ENCODE measurements at regions not wholly inside any gene's neighbourhood (a gene's known extent, or its start where the extent isn't known, plus 50 kb on each side); places are given as distances from the start of the nearest gene placed in this dataset.

DNA sequence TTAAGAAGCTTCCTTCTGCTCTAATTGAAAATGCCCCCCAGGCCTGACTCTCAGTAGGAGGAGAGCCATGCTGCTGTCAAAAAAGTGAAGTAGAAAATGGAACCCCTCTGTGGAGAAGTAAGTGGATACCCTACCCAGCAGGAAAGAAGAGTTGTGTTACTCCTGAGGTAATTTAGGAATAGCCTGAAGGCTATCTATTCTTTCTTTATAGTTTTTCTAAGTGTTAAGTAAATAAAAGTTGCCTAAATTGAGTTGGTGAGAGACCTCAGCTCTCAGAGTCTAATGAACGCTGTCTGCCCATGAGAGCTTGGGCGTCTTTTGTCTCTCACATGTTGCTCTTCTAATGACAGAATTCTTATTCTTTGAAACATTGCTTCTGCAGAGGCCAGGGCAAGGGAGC lies 116.2 kb downstream of the NSUN3 start:
- H3K4me3 ChIP-seq (ENCODE audit: low read depth in 1 of 2, low read length in 2 of 2): no peak overlapping the region

GRCh38 chr3:94183551-94183950 lies 120.7 kb downstream of the NSUN3 start:
- no peak overlapping the region for H3K27ac ChIP-seq (ENCODE audit: low read length)
- H3K4me3 ChIP-seq (ENCODE audit: low read depth in 1 of 2, low read length in 2 of 2): no peak overlapping the region
- H3K4me1 ChIP-seq (ENCODE audit: control insufficient read depth in 1 of 2, insufficient read depth in 2 of 2, low read length in 2 of 2): no peaks in the 10 kb centered on the region
- H3K27me3 ChIP-seq (ENCODE audit: low read depth, low read length): no peaks in the 10 kb centered on the region
- H3K36me3 ChIP-seq (ENCODE audit: control insufficient read depth in 1 of 2, insufficient read depth in 2 of 2, low read length in 2 of 2): no peaks in the 10 kb centered on the region
- H3K9me3 ChIP-seq (ENCODE audit: control insufficient read depth in 1 of 2, low read length in 2 of 2): no peaks in the 10 kb centered on the region

More for the DNA sequence above, 116.2 kb downstream of the NSUN3 start:
- no peaks in the 10 kb centered on the region for H3K27me3 ChIP-seq (ENCODE audit: low read depth, low read length)
- H3K9me3 ChIP-seq (ENCODE audit: control insufficient read depth in 1 of 2, low read length in 2 of 2): no peaks in the 10 kb centered on the region
- no peaks in the 10 kb centered on the region for H3K36me3 ChIP-seq (ENCODE audit: control insufficient read depth in 1 of 2, insufficient read depth in 2 of 2, low read length in 2 of 2)
- no peak overlapping the region for H3K27ac ChIP-seq (ENCODE audit: low read length)
- no peaks in the 10 kb centered on the region for H3K4me1 ChIP-seq (ENCODE audit: control insufficient read depth in 1 of 2, insufficient read depth in 2 of 2, low read length in 2 of 2)

DNA sequence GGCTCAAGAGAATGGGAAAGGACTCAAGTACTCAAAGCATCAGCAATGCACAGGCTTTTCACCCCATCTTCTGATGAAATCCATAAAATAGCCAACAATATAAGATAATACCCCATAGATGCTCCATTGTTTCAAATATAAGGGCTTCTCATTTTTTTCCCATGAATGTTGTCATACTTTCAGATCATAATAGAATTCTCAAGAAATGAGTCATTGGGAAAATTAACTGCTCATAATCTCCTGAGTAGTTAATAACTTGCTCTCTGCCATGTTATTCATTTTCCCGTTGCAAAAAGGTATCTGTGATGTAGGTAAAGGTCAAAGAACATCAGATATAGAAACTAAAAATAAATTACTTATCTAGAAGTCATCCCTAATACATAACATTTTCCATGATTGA lies 121.9 kb downstream of the NSUN3 start:
- H3K9me3 ChIP-seq (ENCODE audit: control insufficient read depth in 1 of 2, low read length in 2 of 2): no peaks in the 10 kb centered on the region
- H3K27ac ChIP-seq (ENCODE audit: low read length): no peak overlapping the region
- H3K27me3 ChIP-seq (ENCODE audit: low read depth, low read length): no peaks in the 10 kb centered on the region
- H3K36me3 ChIP-seq (ENCODE audit: control insufficient read depth in 1 of 2, insufficient read depth in 2 of 2, low read length in 2 of 2): no peaks in the 10 kb centered on the region
- H3K4me3 ChIP-seq (ENCODE audit: low read depth in 1 of 2, low read length in 2 of 2): no peak overlapping the region
- no peaks in the 10 kb centered on the region for H3K4me1 ChIP-seq (ENCODE audit: control insufficient read depth in 1 of 2, insufficient read depth in 2 of 2, low read length in 2 of 2)

- H3K27me3 ChIP-seq (ENCODE audit: low read depth, low read length): no peaks in the 10 kb centered on the region
- no peak overlapping the region for H3K27ac ChIP-seq (ENCODE audit: low read length)
- no peaks in the 10 kb centered on the region for H3K36me3 ChIP-seq (ENCODE audit: control insufficient read depth in 1 of 2, insufficient read depth in 2 of 2, low read length in 2 of 2)
- no peak overlapping the region for H3K4me3 ChIP-seq (ENCODE audit: low read depth in 1 of 2, low read length in 2 of 2)
- H3K4me1 ChIP-seq (ENCODE audit: control insufficient read depth in 1 of 2, insufficient read depth in 2 of 2, low read length in 2 of 2): no peaks in the 10 kb centered on the region
- no peaks in the 10 kb centered on the region for H3K9me3 ChIP-seq (ENCODE audit: control insufficient read depth in 1 of 2, low read length in 2 of 2)
These were observed 122.9 kb downstream of the NSUN3 start for GRCh38 chr3:94185753-94186152.

DNA sequence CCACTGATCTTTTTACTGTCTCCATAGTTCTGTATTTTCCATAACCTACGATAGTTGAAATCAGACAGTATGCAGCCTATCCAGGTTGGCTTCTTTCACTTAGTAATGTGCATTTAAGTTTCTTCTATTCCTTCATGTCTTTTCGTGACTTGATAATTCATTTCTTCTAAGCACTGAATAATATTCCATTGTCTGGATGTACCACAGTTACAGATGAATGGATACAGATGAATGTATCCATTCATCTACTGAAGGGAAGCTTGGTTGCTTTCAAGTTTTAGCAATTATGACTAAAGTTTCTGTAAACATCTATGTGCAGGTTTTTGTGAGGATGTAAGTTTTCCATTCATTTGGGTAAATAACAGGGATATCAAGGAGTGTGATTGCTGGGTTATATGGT lies 124.8 kb downstream of the NSUN3 start:
- no peaks in the 10 kb centered on the region for H3K4me1 ChIP-seq (ENCODE audit: control insufficient read depth in 1 of 2, insufficient read depth in 2 of 2, low read length in 2 of 2)
- no peak overlapping the region for H3K27ac ChIP-seq (ENCODE audit: low read length)
- H3K36me3 ChIP-seq (ENCODE audit: control insufficient read depth in 1 of 2, insufficient read depth in 2 of 2, low read length in 2 of 2): no peaks in the 10 kb centered on the region
- no peaks in the 10 kb centered on the region for H3K27me3 ChIP-seq (ENCODE audit: low read depth, low read length)
- H3K4me3 ChIP-seq (ENCODE audit: low read depth in 1 of 2, low read length in 2 of 2): no peak overlapping the region
- H3K9me3 ChIP-seq (ENCODE audit: control insufficient read depth in 1 of 2, low read length in 2 of 2): no peaks in the 10 kb centered on the region

DNA sequence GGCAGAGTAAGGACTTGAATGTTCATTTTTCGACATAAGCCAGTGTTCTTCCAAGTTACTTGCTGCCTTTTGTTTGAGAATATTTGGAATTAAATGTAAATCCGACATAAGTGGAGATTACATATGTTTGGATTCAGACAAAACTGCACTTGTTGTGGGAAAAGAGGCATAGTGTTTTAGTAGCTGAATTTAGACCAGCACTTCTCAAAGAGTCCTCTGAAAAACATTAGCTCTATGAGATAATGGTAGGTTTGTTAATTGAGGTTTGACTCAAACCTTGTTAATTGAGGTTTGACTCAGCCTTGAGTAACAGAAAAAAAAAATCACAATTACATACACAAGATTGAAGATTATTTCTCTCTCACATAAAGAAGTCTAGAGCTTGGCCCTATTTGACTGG lies 132.5 kb downstream of the NSUN3 start:
- H3K4me1 ChIP-seq (ENCODE audit: control insufficient read depth in 1 of 2, insufficient read depth in 2 of 2, low read length in 2 of 2): no peaks in the 10 kb centered on the region
- no peaks in the 10 kb centered on the region for H3K36me3 ChIP-seq (ENCODE audit: control insufficient read depth in 1 of 2, insufficient read depth in 2 of 2, low read length in 2 of 2)
- H3K27me3 ChIP-seq (ENCODE audit: low read depth, low read length): no peaks in the 10 kb centered on the region
- H3K4me3 ChIP-seq (ENCODE audit: low read depth in 1 of 2, low read length in 2 of 2): no peak overlapping the region
- H3K27ac ChIP-seq (ENCODE audit: low read length): no peak overlapping the region
- no peaks in the 10 kb centered on the region for H3K9me3 ChIP-seq (ENCODE audit: control insufficient read depth in 1 of 2, low read length in 2 of 2)

DNA sequence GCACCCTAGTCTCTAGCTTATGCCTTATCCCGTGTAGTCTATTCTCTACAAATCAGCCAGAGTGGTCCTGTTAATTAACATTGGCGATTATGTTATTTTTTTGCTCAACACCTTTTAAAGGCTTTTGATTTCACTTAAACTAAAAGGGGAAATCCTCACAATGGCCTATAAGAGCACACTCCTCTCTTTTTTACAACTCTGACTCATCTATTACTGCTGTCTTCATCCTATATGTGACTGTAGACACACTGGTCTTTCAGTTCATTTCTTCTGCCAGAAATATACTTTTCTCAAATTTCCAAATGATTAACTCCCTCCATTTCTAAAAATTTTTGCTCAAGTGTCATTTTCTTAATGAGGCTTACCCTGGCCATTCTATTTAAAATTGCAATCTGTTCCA lies 143.4 kb downstream of the NSUN3 start:
- H3K36me3 ChIP-seq (ENCODE audit: control insufficient read depth in 1 of 2, insufficient read depth in 2 of 2, low read length in 2 of 2): no peaks in the 10 kb centered on the region
- no peaks in the 10 kb centered on the region for H3K9me3 ChIP-seq (ENCODE audit: control insufficient read depth in 1 of 2, low read length in 2 of 2)
- no peak overlapping the region for H3K27ac ChIP-seq (ENCODE audit: low read length)

DNA sequence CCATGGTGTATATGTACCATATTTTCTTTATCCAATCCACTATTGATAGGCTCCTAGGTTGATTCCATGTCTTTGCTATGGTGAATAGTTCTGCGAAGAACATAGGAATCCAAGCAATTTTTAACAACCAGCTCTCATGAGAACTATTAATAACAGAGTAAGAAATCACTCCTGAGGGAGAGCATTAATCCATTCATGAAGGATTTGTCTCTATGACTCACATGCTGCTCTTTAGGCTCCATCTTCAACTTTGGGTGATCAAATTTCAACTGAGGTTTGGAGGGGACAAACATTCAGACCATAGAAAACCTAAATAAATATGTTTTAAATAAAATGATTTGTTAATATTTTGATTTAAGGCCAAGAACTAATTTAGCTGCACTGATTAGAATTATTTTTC lies 147.4 kb downstream of the NSUN3 start:
- H3K27ac ChIP-seq (ENCODE audit: low read length): no peak overlapping the region

More for the DNA sequence above, 143.4 kb downstream of the NSUN3 start:
- Histone ChIP-seq H3K4me1 (ENCODE audit: control insufficient read depth in 1 of 2, insufficient read depth in 2 of 2, low read length in 2 of 2) (no peaks in the 10 kb centered on the region), H3K4me3 (ENCODE audit: low read depth in 1 of 2, low read length in 2 of 2) (no peak overlapping the region), H3K27me3 (ENCODE audit: low read depth, low read length) (no peaks in the 10 kb centered on the region)

GRCh38 chr3:94217406-94217805 lies 154.5 kb downstream of the NSUN3 start:
- no peak overlapping the region for H3K4me3 ChIP-seq (ENCODE audit: low read depth in 1 of 2, low read length in 2 of 2)
- H3K9me3 ChIP-seq (ENCODE audit: control insufficient read depth in 1 of 2, low read length in 2 of 2): peaks cover 0 to 2% of the 10 kb centered on the region in 2 donors
- no peaks in the 10 kb centered on the region for H3K4me1 ChIP-seq (ENCODE audit: control insufficient read depth in 1 of 2, insufficient read depth in 2 of 2, low read length in 2 of 2)
- H3K27me3 ChIP-seq (ENCODE audit: low read depth, low read length): no peaks in the 10 kb centered on the region
- no peaks in the 10 kb centered on the region for H3K36me3 ChIP-seq (ENCODE audit: control insufficient read depth in 1 of 2, insufficient read depth in 2 of 2, low read length in 2 of 2)
- no peak overlapping the region for H3K27ac ChIP-seq (ENCODE audit: low read length)

More for the DNA sequence above, 147.4 kb downstream of the NSUN3 start:
- no peak overlapping the region for H3K4me3 ChIP-seq (ENCODE audit: low read depth in 1 of 2, low read length in 2 of 2)
- peaks cover 0 to 3% of the 10 kb centered on the region in 2 donors for H3K9me3 ChIP-seq (ENCODE audit: control insufficient read depth in 1 of 2, low read length in 2 of 2)
- no peaks in the 10 kb centered on the region for H3K27me3 ChIP-seq (ENCODE audit: low read depth, low read length)
- H3K36me3 ChIP-seq (ENCODE audit: control insufficient read depth in 1 of 2, insufficient read depth in 2 of 2, low read length in 2 of 2): no peaks in the 10 kb centered on the region
- H3K4me1 ChIP-seq (ENCODE audit: control insufficient read depth in 1 of 2, insufficient read depth in 2 of 2, low read length in 2 of 2): no peaks in the 10 kb centered on the region

DNA sequence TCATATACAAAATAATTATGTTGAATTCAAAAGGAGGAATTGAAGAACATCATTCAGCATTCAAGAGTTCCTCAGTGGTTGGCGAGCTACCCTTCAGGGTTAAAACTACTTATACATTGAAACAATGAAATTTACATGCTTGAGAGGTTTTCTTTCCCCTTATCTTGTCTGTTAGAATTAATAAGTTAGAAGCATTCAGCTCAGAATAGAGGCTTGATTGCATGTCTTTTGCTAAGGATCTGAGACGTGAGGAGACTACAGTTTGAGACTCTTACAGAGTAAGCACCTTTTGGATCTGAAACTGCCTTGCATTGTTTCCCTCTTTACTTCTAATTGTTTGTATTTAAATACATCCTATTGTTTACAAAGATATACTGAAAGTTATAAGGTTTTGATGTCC lies 157.6 kb downstream of the NSUN3 start:
- no peaks in the 10 kb centered on the region for H3K9me3 ChIP-seq (ENCODE audit: control insufficient read depth in 1 of 2, low read length in 2 of 2)
- no peak overlapping the region for H3K27ac ChIP-seq (ENCODE audit: low read length)
- no peaks in the 10 kb centered on the region for H3K27me3 ChIP-seq (ENCODE audit: low read depth, low read length)
- no peaks in the 10 kb centered on the region for H3K36me3 ChIP-seq (ENCODE audit: control insufficient read depth in 1 of 2, insufficient read depth in 2 of 2, low read length in 2 of 2)
- H3K4me3 ChIP-seq (ENCODE audit: low read depth in 1 of 2, low read length in 2 of 2): no peak overlapping the region
- H3K4me1 ChIP-seq (ENCODE audit: control insufficient read depth in 1 of 2, insufficient read depth in 2 of 2, low read length in 2 of 2): no peaks in the 10 kb centered on the region

GRCh38 chr3:94221829-94222228 lies 159.0 kb downstream of the NSUN3 start:
- Histone ChIP-seq H3K4me1 (ENCODE audit: control insufficient read depth in 1 of 2, insufficient read depth in 2 of 2, low read length in 2 of 2) (no peaks in the 10 kb centered on the region), H3K36me3 (ENCODE audit: control insufficient read depth in 1 of 2, insufficient read depth in 2 of 2, low read length in 2 of 2) (no peaks in the 10 kb centered on the region), H3K27ac (ENCODE audit: low read length) (no peak overlapping the region), H3K27me3 (ENCODE audit: low read depth, low read length) (no peaks in the 10 kb centered on the region), H3K9me3 (ENCODE audit: control insufficient read depth in 1 of 2, low read length in 2 of 2) (no peaks in the 10 kb centered on the region), H3K4me3 (ENCODE audit: low read depth in 1 of 2, low read length in 2 of 2) (no peak overlapping the region)

- no peak overlapping the region for H3K4me3 ChIP-seq (ENCODE audit: low read depth in 1 of 2, low read length in 2 of 2)
- no peak overlapping the region for H3K27ac ChIP-seq (ENCODE audit: low read length)
- H3K36me3 ChIP-seq (ENCODE audit: control insufficient read depth in 1 of 2, insufficient read depth in 2 of 2, low read length in 2 of 2): no peaks in the 10 kb centered on the region
- no peaks in the 10 kb centered on the region for H3K27me3 ChIP-seq (ENCODE audit: low read depth, low read length)
- no peaks in the 10 kb centered on the region for H3K9me3 ChIP-seq (ENCODE audit: control insufficient read depth in 1 of 2, low read length in 2 of 2)
- H3K4me1 ChIP-seq (ENCODE audit: control insufficient read depth in 1 of 2, insufficient read depth in 2 of 2, low read length in 2 of 2): no peaks in the 10 kb centered on the region
These were observed 162.4 kb downstream of the NSUN3 start for GRCh38 chr3:94225148-94225865.
